Uterus (tissue), 2 donors: ENCODE measurements at regions not wholly inside any gene's neighbourhood (a gene's known extent, or its start where the extent isn't known, plus 50 kb on each side); places are given as distances from the start of the nearest gene placed in this dataset.

ENCODE experiments used
- CTCF ChIP-seq, 4 experiments: fragments of 200-600 bp in 2 of 4; fragments of 450-650 bp in 2 of 4; sonication (generic) in 2 of 4; IDR thresholded peaks; one replicate each; pipeline ENCODE4 v1.5.1; 2016 to 2019; ENCODE audit warnings: antibody characterized with exemption in 4 of 4, mild to moderate bottlenecking in 2 of 4, moderate library complexity in 1 of 4
- POLR2A ChIP-seq, 2 donors: fragments of 450-650 bp; IDR thresholded peaks; one replicate each; pipeline ENCODE4 v1.6.1; 2016; ENCODE audit warnings: antibody characterized with exemption in 2 of 2, mild to moderate bottlenecking in 1 of 2, moderate library complexity in 1 of 2

- TF ChIP-seq CTCF (IDR thresholded peaks at IDR 0.05): no peak
- no peak for TF ChIP-seq POLR2A (IDR thresholded peaks at IDR 0.05)
Observed at GRCh38 chr6:132130626-132131298, 179.6 kb upstream of the CCN2 start.
